Endothelial cell of umbilical vein (primary cell): ENCODE measurements at regions not wholly inside any gene's neighbourhood (a gene's known extent, or its start where the extent isn't known, plus 50 kb on each side); places are given as distances from the start of the nearest gene placed in this dataset.

Source experiments
- BruUV-seq: library from RNA; stranded (reverse); fragments of 400-500 nt; replicated peaks from 2 replicates; lab custom pipeline; 2021; lab: Mats Ljungman, UMichigan
- CTCF ChIA-PET: fragments of 300-600, 350-600 bp; sonication (Branson Sonifier 250); formaldehyde crosslinking; loops from one replicate; lab custom pipeline; 2021; ENCODE audit warnings: antibody characterized with exemption, inconsistent platforms; lab: Charles Lee
- POLR2A ChIA-PET: fragments of 300-600, 350-600 bp; sonication (Branson Sonifier 250); formaldehyde crosslinking; loops from one replicate; lab custom pipeline; 2021; ENCODE audit warnings: antibody characterized with exemption, inconsistent platforms; lab: Charles Lee
- DNase-seq: peaks from one replicate; pipeline ENCODE4 v3.0.0-alpha.2; 2011; ENCODE audit warnings: low read depth, low spot score
- FAIRE-seq: peaks from 2 replicates; lab custom pipeline; 2011; peaks lifted over from hg19 to GRCh38; lab: Jason Lieb, UNC
- H2AFZ ChIP-seq: 2 replicates; pipeline ENCODE4 v1.6.0; 2012; ENCODE audit warnings: low read depth, low read length, control low read depth, inconsistent platforms
- H3K27ac ChIP-seq: 2 replicates; pipeline ENCODE4 v1.5.1; 2011; ENCODE audit warnings: low read depth, mild to moderate bottlenecking, control low read depth, low read length, moderate library complexity; ENCODE audit not compliant: insufficient read depth
- H3K27me3 ChIP-seq, 2 experiments: 2 replicates each; pipeline versions ENCODE4 v1.6.0 to v1.6.1; 2011; ENCODE audit warnings: low read length in 2 of 2, mixed read lengths in 1 of 2; ENCODE audit not compliant: control insufficient read depth in 2 of 2, insufficient read depth in 2 of 2
- H3K36me3 ChIP-seq, 2 experiments: 2 replicates in 1 of 2; 3 replicates in 1 of 2; pipeline ENCODE4 v1.5.1; 2011; ENCODE audit warnings: low read length in 2 of 2, mild to moderate bottlenecking in 1 of 2, moderate library complexity in 1 of 2; ENCODE audit not compliant: control insufficient read depth in 2 of 2, insufficient read depth in 2 of 2; ENCODE audit errors: extremely low read depth in 1 of 2
- H3K4me1 ChIP-seq: 3 replicates; pipeline ENCODE4 v1.5.1; 2011; ENCODE audit warnings: mild to moderate bottlenecking, low read length; ENCODE audit not compliant: control insufficient read depth, insufficient read depth; ENCODE audit errors: extremely low read depth
- H3K4me2 ChIP-seq: 2 replicates; pipeline ENCODE4 v1.6.1; 2011; ENCODE audit warnings: low read length, control low read depth, mixed read lengths; ENCODE audit not compliant: insufficient read depth
- H3K4me3 ChIP-seq, 3 experiments: fragments of 200-600 bp in 1 of 3; sonication (generic), shearing (Covaris generic) in 1 of 3; replicated peaks in 1 of 3; 2 replicates each; pipeline ENCODE4 v1.5.1; 2011 to 2016; ENCODE audit warnings: control low read depth in 3 of 3, low read length in 3 of 3, mild to moderate bottlenecking in 2 of 3, inconsistent platforms in 1 of 3, low read depth in 1 of 3, moderate library complexity in 1 of 3; ENCODE audit not compliant: insufficient read depth in 1 of 3
- H3K79me2 ChIP-seq: 2 replicates; pipeline ENCODE4 v1.6.0; 2012; ENCODE audit warnings: low read length, inconsistent platforms; ENCODE audit not compliant: control insufficient read depth, insufficient read depth
- H3K9ac ChIP-seq: replicated peaks from 2 replicates; pipeline ENCODE3; 2011; ENCODE audit warnings: low read length, control low read depth; ENCODE audit not compliant: insufficient read depth; ENCODE audit errors: extremely low read depth
- H3K9me1 ChIP-seq: replicated peaks from 3 replicates; pipeline ENCODE4 v1.6.0; 2011; ENCODE audit warnings: mild to moderate bottlenecking, low read length; ENCODE audit not compliant: control insufficient read depth, insufficient read depth; ENCODE audit errors: extremely low read depth
- H3K9me3 ChIP-seq: replicated peaks from 2 replicates; pipeline ENCODE4 v1.5.1; 2012; ENCODE audit warnings: low read length, inconsistent platforms; ENCODE audit not compliant: control insufficient read depth, insufficient read depth
- H4K20me1 ChIP-seq: replicated peaks from 2 replicates; pipeline ENCODE3; 2011; ENCODE audit warnings: mild to moderate bottlenecking, low read length; ENCODE audit not compliant: control insufficient read depth, insufficient read depth; ENCODE audit errors: extremely low read depth
- EZH2 ChIP-seq: IDR thresholded peaks from 2 replicates; pipeline ENCODE4 v1.6.1; 2012; ENCODE audit warnings: borderline replicate concordance, low read depth, mild to moderate bottlenecking, moderate library complexity, low read length, inconsistent platforms; ENCODE audit not compliant: severe bottlenecking
- FOS ChIP-seq: IDR thresholded peaks from 2 replicates; pipeline ENCODE4 v1.6.1; 2011; ENCODE audit warnings: mild to moderate bottlenecking, low read length, moderate library complexity, borderline replicate concordance; ENCODE audit not compliant: insufficient read depth
- GATA2 ChIP-seq: IDR thresholded peaks from 2 replicates; pipeline ENCODE4 v1.7.0; 2011; ENCODE audit warnings: low read depth, mild to moderate bottlenecking, moderate library complexity, mixed read lengths, low read length; ENCODE audit not compliant: insufficient read length, insufficient read depth
- JUN ChIP-seq: IDR thresholded peaks from 2 replicates; pipeline ENCODE4 v1.6.1; 2011; ENCODE audit warnings: borderline replicate concordance, low read depth; ENCODE audit not compliant: insufficient read length, insufficient read depth
- MYC ChIP-seq: IDR thresholded peaks from one replicate; pipeline ENCODE4 v1.6.1; 2011; ENCODE audit warnings: mild to moderate bottlenecking, low read depth, low read length
- POLR2A ChIP-seq: IDR thresholded peaks from 2 replicates; pipeline ENCODE4 v1.6.1; 2012; ENCODE audit warnings: low read depth, mild to moderate bottlenecking, control low read depth, low read length
- POLR2AphosphoS5 ChIP-seq: IDR thresholded peaks from 2 replicates; pipeline ENCODE4 v1.6.1; 2012; ENCODE audit warnings: low read depth, mild to moderate bottlenecking, control low read depth, low read length, moderate library complexity; ENCODE audit not compliant: insufficient read depth
- dilution Hi-C: fragments of 300-500 bp; cut with MboI; formaldehyde crosslinking; loops from one replicate; pipeline ENCODE4 v1.15.0; 2019; ENCODE audit warnings: low sequenced_read_pairs; ENCODE audit not compliant: extremely low pct_ligation_motif_present
- intact Hi-C: fragments of 100-400 bp; cut with micrococcal nuclease; formaldehyde crosslinking; loops from one replicate; pipeline ENCODE4 v1.10.0; 2022
- TF ChIP-seq, protein P1 (sequence below), 2 donors: IDR thresholded peaks; 1 replicate in 1 of 2; 2 replicates in 1 of 2; pipeline ENCODE4 v1.5.1; 2011; ENCODE audit warnings: low read length in 2 of 2, mild to moderate bottlenecking in 2 of 2, moderate library complexity in 2 of 2, control low read depth in 1 of 2, inconsistent platforms in 1 of 2, low read depth in 1 of 2; ENCODE audit not compliant: insufficient read depth in 1 of 2; ENCODE audit errors: extremely low read depth in 1 of 2
- TF ChIP-seq, protein P2 (sequence below): IDR thresholded peaks from 2 replicates; pipeline ENCODE4 v1.6.1; 2011; ENCODE audit not compliant: insufficient read depth, insufficient read length

DNA sequence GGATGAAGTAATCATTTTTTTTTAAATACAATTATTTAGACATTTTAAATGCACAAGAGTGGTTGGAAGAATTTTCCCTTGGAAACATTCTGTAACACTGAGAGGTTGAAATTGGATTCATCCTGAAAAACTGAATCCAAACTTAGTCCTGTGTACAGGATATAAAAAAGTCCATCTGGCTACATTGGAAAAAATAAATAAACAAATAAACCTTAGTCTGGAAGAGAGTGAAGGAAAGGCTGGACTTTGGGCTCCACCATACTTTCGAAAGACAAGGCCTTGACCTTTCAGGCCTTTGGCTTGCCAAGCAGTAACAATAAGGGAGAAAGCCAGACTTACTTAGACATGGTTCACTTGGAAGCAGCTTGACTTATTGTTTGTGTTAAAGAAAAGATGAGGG is 664.3 kb downstream of the TENT5A start:
- dilution Hi-C loops: no loop called here

More for the DNA sequence above, 664.3 kb downstream of the TENT5A start:
- no peaks in the 10 kb centered on the region for H3K27me3 ChIP-seq
- no peaks in the 10 kb centered on the region for H3K9me1 ChIP-seq
- no peaks in the 10 kb centered on the region for H3K9me3 ChIP-seq
- CTCF ChIA-PET: no interaction called here
- BruUV-seq: no TSS peak
- H3K79me2 ChIP-seq: no peaks in the 10 kb centered on the region
- TF ChIP-seq, protein P1, sequence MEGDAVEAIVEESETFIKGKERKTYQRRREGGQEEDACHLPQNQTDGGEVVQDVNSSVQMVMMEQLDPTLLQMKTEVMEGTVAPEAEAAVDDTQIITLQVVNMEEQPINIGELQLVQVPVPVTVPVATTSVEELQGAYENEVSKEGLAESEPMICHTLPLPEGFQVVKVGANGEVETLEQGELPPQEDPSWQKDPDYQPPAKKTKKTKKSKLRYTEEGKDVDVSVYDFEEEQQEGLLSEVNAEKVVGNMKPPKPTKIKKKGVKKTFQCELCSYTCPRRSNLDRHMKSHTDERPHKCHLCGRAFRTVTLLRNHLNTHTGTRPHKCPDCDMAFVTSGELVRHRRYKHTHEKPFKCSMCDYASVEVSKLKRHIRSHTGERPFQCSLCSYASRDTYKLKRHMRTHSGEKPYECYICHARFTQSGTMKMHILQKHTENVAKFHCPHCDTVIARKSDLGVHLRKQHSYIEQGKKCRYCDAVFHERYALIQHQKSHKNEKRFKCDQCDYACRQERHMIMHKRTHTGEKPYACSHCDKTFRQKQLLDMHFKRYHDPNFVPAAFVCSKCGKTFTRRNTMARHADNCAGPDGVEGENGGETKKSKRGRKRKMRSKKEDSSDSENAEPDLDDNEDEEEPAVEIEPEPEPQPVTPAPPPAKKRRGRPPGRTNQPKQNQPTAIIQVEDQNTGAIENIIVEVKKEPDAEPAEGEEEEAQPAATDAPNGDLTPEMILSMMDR (IDR thresholded peaks at IDR 0.05; ENCODE audit: extremely low read depth in 1 of 2, insufficient read depth in 1 of 2, low read depth in 1 of 2, low read length in 2 of 2): no peak
- TF ChIP-seq GATA2: no peak
- TF ChIP-seq, protein P2, sequence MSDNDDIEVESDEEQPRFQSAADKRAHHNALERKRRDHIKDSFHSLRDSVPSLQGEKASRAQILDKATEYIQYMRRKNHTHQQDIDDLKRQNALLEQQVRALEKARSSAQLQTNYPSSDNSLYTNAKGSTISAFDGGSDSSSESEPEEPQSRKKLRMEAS: no peak
- no peak for TF ChIP-seq JUN
- TF ChIP-seq POLR2AphosphoS5: no peak
- no peak for TF ChIP-seq FOS
- no peak for TF ChIP-seq EZH2
- TF ChIP-seq MYC: no peak
- no peak for TF ChIP-seq POLR2A
- no peaks in the 10 kb centered on the region for H3K4me1 ChIP-seq
- FAIRE-seq: no peak
- no peak for DNase-seq
- POLR2A ChIA-PET: no interaction called here
- no peak overlapping the region for H3K9ac ChIP-seq
- no peaks in the 10 kb centered on the region for H4K20me1 ChIP-seq
- no peak overlapping the region for H3K27ac ChIP-seq
- H3K36me3 ChIP-seq: no peaks in the 10 kb centered on the region
- intact Hi-C loops: no loop called here
- no peak overlapping the region for H2AFZ ChIP-seq
- H3K4me3 ChIP-seq: no peak overlapping the region
- H3K4me2 ChIP-seq: no peak overlapping the region
